NT2/D1 (cell line): ENCODE measurements at regions not wholly inside any gene's neighbourhood (a gene's known extent, or its start where the extent isn't known, plus 50 kb on each side); places are given as distances from the start of the nearest gene placed in this dataset.

Experiments
- YY1 ChIP-seq: IDR thresholded peaks from 2 replicates; pipeline ENCODE4 v1.6.1; 2011; ENCODE audit not compliant: insufficient read length, insufficient read depth
- ZNF274 ChIP-seq: IDR thresholded peaks from 2 replicates; pipeline ENCODE4 v1.6.1; 2011; ENCODE audit warnings: mild to moderate bottlenecking, low read depth, low read length

- no peak for TF ChIP-seq ZNF274
- no peak for TF ChIP-seq YY1
Observed at GRCh38 chr16:86118467-86119307, 219.7 kb downstream of the IRF8 start.
